ENCODE measurements at regions not wholly inside any gene's neighbourhood (a gene's known extent, or its start where the extent isn't known, plus 50 kb on each side); places are given as distances from the start of the nearest gene placed in this dataset.

DNA sequence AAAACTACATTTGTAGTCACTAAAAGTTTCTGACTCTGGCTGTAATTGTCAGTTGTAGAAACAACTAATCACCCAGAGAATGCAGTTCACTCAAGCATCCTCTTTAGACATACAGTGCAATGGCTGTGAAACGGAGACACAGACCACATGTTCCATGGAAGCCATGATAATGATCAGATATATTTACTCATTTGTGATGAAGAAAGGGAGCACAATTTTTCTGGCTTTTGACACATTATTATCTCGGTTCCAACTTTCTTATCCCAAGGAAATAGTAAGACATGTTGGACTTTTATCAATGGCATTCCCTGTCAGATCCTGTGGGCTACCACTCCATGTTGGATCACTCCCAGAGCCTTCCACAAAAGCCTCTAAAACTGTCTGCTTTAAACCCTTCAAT is 215.0 kb upstream of the LRIG1 start:
- Histone ChIP-seq H2BK15ac (ENCODE audit: low read length) (no peak overlapping the region), H2AFZ (ENCODE audit: low read length) (no peak overlapping the region), H3K4me3 (ENCODE audit: extremely low read depth in 1 of 4, insufficient read depth in 2 of 4, low read depth in 3 of 4, low read length in 4 of 4) (no peak overlapping the region), H4K20me1 (replicated peaks in 1 of 2; ENCODE audit: control insufficient read depth in 1 of 2, insufficient read depth in 2 of 2, low read length in 2 of 2) (no peaks in the 10 kb centered on the region), H4K8ac (ENCODE audit: extremely low read depth, insufficient read depth, low read length) (no peak overlapping the region), H3K23me2 (ENCODE audit: low read depth, low read length) (no peaks in the 10 kb centered on the region), H4K91ac (replicated peaks; ENCODE audit: insufficient read length, low read length) (no peak overlapping the region), H2AK5ac (ENCODE audit: low read depth, low read length) (no peak overlapping the region), H3K9me3 (ENCODE audit: insufficient read depth in 2 of 2, low read depth in 1 of 2, low read length in 1 of 2) (no peaks in the 10 kb centered on the region), H3K27ac (ENCODE audit: low read depth, low read length) (no peak overlapping the region), H3K36me3 (ENCODE audit: control insufficient read depth in 2 of 4, insufficient read depth in 4 of 4, low read length in 3 of 4) (no peaks in the 10 kb centered on the region), H3K79me1 (ENCODE audit: low read depth, low read length) (no peaks in the 10 kb centered on the region), H3K9ac (replicated peaks in 1 of 4; ENCODE audit: extremely low read depth in 1 of 4, low read depth in 3 of 4, low read length in 3 of 4) (no peak overlapping the region), H2BK20ac (ENCODE audit: low read length) (no peak overlapping the region), H3K14ac (ENCODE audit: insufficient read length) (no peak overlapping the region), H3K56ac (replicated peaks; ENCODE audit: insufficient read length, low read depth, low read length) (no peak overlapping the region), H3K4me2 (ENCODE audit: insufficient read depth in 1 of 2, low read depth in 2 of 2, low read length in 2 of 2) (no peak overlapping the region), H2BK12ac (ENCODE audit: low read depth, low read length) (no peak overlapping the region), H2BK5ac (ENCODE audit: low read depth, low read length) (no peak overlapping the region), H3K4ac (replicated peaks; ENCODE audit: insufficient read length, low read depth, low read length) (no peak overlapping the region), H2BK120ac (replicated peaks; ENCODE audit: low read depth, low read length) (no peak overlapping the region), H3K27me3 (replicated peaks in 1 of 4; ENCODE audit: control insufficient read depth in 3 of 4, extremely low read depth in 1 of 4, insufficient read depth in 3 of 4, low read length in 3 of 4) (no peaks in the 10 kb centered on the region), H3K4me1 (replicated peaks in 1 of 4; ENCODE audit: control insufficient read depth in 3 of 4, insufficient read depth in 4 of 4, low read length in 3 of 4) (peaks cover 0 to 8% (median 2%) of the 10 kb centered on the region in 4 experiments; a peak in 3 of 7 replicates), H3K18ac (ENCODE audit: extremely low read depth, low read length) (no peak overlapping the region), H4K5ac (ENCODE audit: insufficient read length, low read depth, low read length) (no peak overlapping the region), H3K23ac (ENCODE audit: insufficient read length) (no peak overlapping the region), H3K79me2 (ENCODE audit: control insufficient read depth in 1 of 2, insufficient read depth in 2 of 2, low read length in 2 of 2) (no peaks in the 10 kb centered on the region)
- CTCF ChIA-PET (ENCODE audit: partially characterized antibody), result no interaction called here
- POLR2A ChIA-PET (ENCODE audit: partially characterized antibody), result no interaction called here
- WGBS, 2 experiments (ENCODE audit: extremely low coverage in 1 of 2, insufficient coverage in 1 of 2, insufficient read length in 1 of 2, insufficient replicate concordance in 2 of 2, low coverage in 1 of 2, low lambda C conversion rate in 2 of 2, missing lambda C conversion rate in 1 of 2), result 77% methylated on average over 2 of the region's 2 CpGs; no CpG with 5 or more reads in 1 of the 2 experiments
- TF ChIP-seq POU5F1 (IDR thresholded peaks at IDR 0.05; ENCODE audit: low read depth, low read length) (no peak), TCF12 (IDR thresholded peaks at IDR 0.05; ENCODE audit: low read depth, low read length) (no peak), SP1 (IDR thresholded peaks at IDR 0.05; ENCODE audit: low read depth, low read length) (no peak), ZNF274 (IDR thresholded peaks at IDR 0.05; ENCODE audit: borderline replicate concordance, extremely low read depth, low read length) (no peak)
- FAIRE-seq (no peak), DNase-seq (ENCODE audit: low read depth in 1 of 2, low spot score in 2 of 2) (no peak)

All from H1 (cell line).